ENCODE measurements at regions not wholly inside any gene's neighbourhood (a gene's known extent, or its start where the extent isn't known, plus 50 kb on each side); places are given as distances from the start of the nearest gene placed in this dataset.

DNA sequence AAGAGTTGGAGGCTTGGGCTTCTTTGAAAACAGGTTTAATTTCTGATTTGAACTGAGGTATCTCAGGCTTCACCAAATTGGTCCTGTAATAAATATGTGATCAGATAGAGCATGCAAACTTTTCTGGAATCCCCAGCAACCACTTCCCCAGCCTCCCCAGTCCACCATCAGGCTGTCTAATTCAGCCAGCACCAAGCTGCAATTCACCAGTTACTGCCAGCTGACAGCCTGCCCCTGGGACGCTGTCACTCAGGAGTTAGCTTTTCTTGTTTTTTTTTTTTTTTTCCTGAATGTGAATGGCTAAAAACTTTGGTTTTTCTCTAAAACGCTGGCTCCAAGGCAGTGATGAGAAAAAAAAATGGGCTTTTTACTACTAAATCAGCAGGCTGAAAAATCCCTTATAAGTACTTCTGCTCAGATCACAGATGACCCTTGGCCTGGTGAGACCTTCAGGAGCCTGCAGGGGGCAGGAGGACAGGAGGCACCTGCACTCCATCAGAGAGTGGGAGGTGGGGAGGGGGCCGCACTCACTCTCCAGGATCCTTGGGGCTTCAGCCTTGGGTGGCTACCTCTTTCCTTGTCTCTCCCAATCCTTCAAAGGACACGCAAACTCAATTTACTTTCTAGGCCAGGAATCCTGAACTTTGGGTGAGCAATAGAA is 349.4 kb downstream of the GATA3 start:
- TF ChIP-seq CTCF (conservative IDR thresholded peaks at IDR 0.05; ENCODE audit: low read depth, low read length): no peak
- TF ChIP-seq POLR2A (IDR thresholded peaks at IDR 0.05; ENCODE audit: low read depth, low read length): no peak
- TF ChIP-seq MAZ (IDR thresholded peaks at IDR 0.05; ENCODE audit: borderline replicate concordance, low read depth, low read length): no peak
- TF ChIP-seq RCOR1 (IDR thresholded peaks at IDR 0.05; ENCODE audit: insufficient replicate concordance, low read length): no peak
- no peak for TF ChIP-seq USF2 (IDR thresholded peaks at IDR 0.05; ENCODE audit: low read depth, low read length)
- no peak for TF ChIP-seq CHD1 (IDR thresholded peaks at IDR 0.05; ENCODE audit: low read depth, low read length)
- TF ChIP-seq MAFK (IDR thresholded peaks at IDR 0.05; ENCODE audit: low read depth, low read length): no peak
- no peak for TF ChIP-seq RAD21 (IDR thresholded peaks at IDR 0.05; ENCODE audit: low read length)
- TF ChIP-seq BHLHE40 (IDR thresholded peaks at IDR 0.05; ENCODE audit: low read depth, low read length): no peak
- TF ChIP-seq CEBPB (IDR thresholded peaks at IDR 0.05; ENCODE audit: low read depth, low read length): no peak
- no peak for TF ChIP-seq RFX5 (IDR thresholded peaks at IDR 0.05; ENCODE audit: low read depth, low read length)
- TF ChIP-seq MXI1 (IDR thresholded peaks at IDR 0.05; ENCODE audit: borderline replicate concordance, low read depth, low read length): no peak

Data from IMR-90 (cell line).